ENCODE measurements at regions not wholly inside any gene's neighbourhood (a gene's known extent, or its start where the extent isn't known, plus 50 kb on each side); places are given as distances from the start of the nearest gene placed in this dataset.
A peak's percentile ranks its signal among the peaks of the same experiment; 100 is the strongest.
"Not testable (repeated sequence)": the region's sequence is repeated elsewhere in the genome, so short reads cannot be mapped to it uniquely, and the experiment has no call there.

- DNase-seq: no peak
- Histone ChIP-seq H3K4me3 (no peak overlapping the region), H3K27ac (no peak overlapping the region), H3K27me3 (no peaks in the 10 kb centered on the region), H3K36me3 (no peaks in the 10 kb centered on the region), H3K9me3 (replicated peaks) (no peaks in the 10 kb centered on the region), H3K4me1 (no peaks in the 10 kb centered on the region)
Observed at GRCh38 chr4:71081192-71081591, 87.7 kb downstream of the DCK start.

GRCh38 chr4:71093745-71094144 is 100.3 kb downstream of the DCK start:
- Histone ChIP-seq H3K27me3 (no peaks in the 10 kb centered on the region), H3K9me3 (replicated peaks) (0 out of 2 replicates have a peak, but pooled peaks cover 2% of the 10 kb centered on the region), H3K27ac (no peak overlapping the region), H3K36me3 (no peaks in the 10 kb centered on the region), H3K4me1 (no peaks in the 10 kb centered on the region), H3K4me3 (no peak overlapping the region)
- DNase-seq: no peak

- H3K9me3 ChIP-seq (replicated peaks): 0 out of 2 replicates have a peak, but pooled peaks cover 2% of the 10 kb centered on the region
- H3K27me3 ChIP-seq: no peaks in the 10 kb centered on the region
- no peak overlapping the region for H3K27ac ChIP-seq
- no peak for DNase-seq
- no peak overlapping the region for H3K4me3 ChIP-seq
- H3K4me1 ChIP-seq: no peaks in the 10 kb centered on the region
- no peaks in the 10 kb centered on the region for H3K36me3 ChIP-seq
Observed at GRCh38 chr4:71094201-71094600, 100.8 kb downstream of the DCK start.

GRCh38 chr4:71095141-71095540 is 101.7 kb downstream of the DCK start:
- no peaks in the 10 kb centered on the region for H3K27me3 ChIP-seq
- no peak overlapping the region for H3K27ac ChIP-seq
- H3K4me1 ChIP-seq: no peaks in the 10 kb centered on the region
- no peak for DNase-seq
- no peak overlapping the region for H3K4me3 ChIP-seq
- H3K36me3 ChIP-seq: no peaks in the 10 kb centered on the region
- H3K9me3 ChIP-seq (replicated peaks): 0 out of 2 replicates have a peak, but pooled peaks cover 2% of the 10 kb centered on the region

GRCh38 chr4:71095545-71095944 is 102.1 kb downstream of the DCK start:
- Histone ChIP-seq H3K27me3 (no peaks in the 10 kb centered on the region), H3K27ac (no peak overlapping the region), H3K9me3 (replicated peaks) (0 out of 2 replicates have a peak, but pooled peaks cover 2% of the 10 kb centered on the region), H3K4me1 (no peaks in the 10 kb centered on the region), H3K4me3 (no peak overlapping the region), H3K36me3 (no peaks in the 10 kb centered on the region)
- no peak for DNase-seq

- no peaks in the 10 kb centered on the region for H3K36me3 ChIP-seq
- DNase-seq: no peak
- H3K4me1 ChIP-seq: 0 out of 2 replicates have a peak, but pooled peaks cover 4% of the 10 kb centered on the region
- H3K27ac ChIP-seq: no peak overlapping the region
- no peak overlapping the region for H3K4me3 ChIP-seq
- no peaks in the 10 kb centered on the region for H3K27me3 ChIP-seq
- no peaks in the 10 kb centered on the region for H3K9me3 ChIP-seq (replicated peaks)
Observed at GRCh38 chr4:71107726-71108125, 114.3 kb downstream of the DCK start.

- no peaks in the 10 kb centered on the region for H3K9me3 ChIP-seq (replicated peaks)
- no peak overlapping the region for H3K4me3 ChIP-seq
- no peaks in the 10 kb centered on the region for H3K36me3 ChIP-seq
- H3K27me3 ChIP-seq: no peaks in the 10 kb centered on the region
- H3K27ac ChIP-seq: no peak overlapping the region
- no peak for DNase-seq
- 0 out of 2 replicates have a peak, but pooled peaks cover 4% of the 10 kb centered on the region for H3K4me1 ChIP-seq
Observed at GRCh38 chr4:71110499-71110898, 117.0 kb downstream of the DCK start.

- H3K4me1 ChIP-seq; H3K9me3 ChIP-seq (replicated peaks); H3K27me3 ChIP-seq; H3K27ac ChIP-seq; H3K36me3 ChIP-seq; H3K4me3 ChIP-seq: not testable (repeated sequence)
- DNase-seq: peak in 1 of 2 experiments; percentile 22
Observed at GRCh38 chr4:71111133-71111532, 117.7 kb downstream of the DCK start.

GRCh38 chr4:71113294-71113693 is 119.8 kb downstream of the DCK start:
- peak in 1 of 2 experiments; percentile 17 for DNase-seq
- no peak overlapping the region for H3K4me3 ChIP-seq
- H3K9me3 ChIP-seq (replicated peaks): no peaks in the 10 kb centered on the region
- no peak overlapping the region for H3K27ac ChIP-seq
- 0 out of 2 replicates have a peak, but pooled peaks cover 4% of the 10 kb centered on the region for H3K4me1 ChIP-seq
- no peaks in the 10 kb centered on the region for H3K36me3 ChIP-seq
- H3K27me3 ChIP-seq: no peaks in the 10 kb centered on the region

- Histone ChIP-seq H3K9me3 (replicated peaks) (no peaks in the 10 kb centered on the region), H3K4me3 (no peak overlapping the region), H3K36me3 (no peaks in the 10 kb centered on the region), H3K27me3 (no peaks in the 10 kb centered on the region), H3K4me1 (no peaks in the 10 kb centered on the region), H3K27ac (no peak overlapping the region)
- DNase-seq: no peak
Observed at GRCh38 chr4:71120831-71121524, 127.5 kb downstream of the DCK start.

- Histone ChIP-seq H3K9me3 (replicated peaks) (no peaks in the 10 kb centered on the region), H3K27ac (no peak overlapping the region), H3K27me3 (no peaks in the 10 kb centered on the region), H3K4me1 (no peaks in the 10 kb centered on the region), H3K4me3 (no peak overlapping the region), H3K36me3 (no peaks in the 10 kb centered on the region)
- DNase-seq: no peak
Observed at GRCh38 chr4:71123951-71124350, 130.5 kb downstream of the DCK start.

- Histone ChIP-seq H3K36me3 (no peaks in the 10 kb centered on the region), H3K4me1 (no peaks in the 10 kb centered on the region), H3K27me3 (no peaks in the 10 kb centered on the region), H3K4me3 (no peak overlapping the region), H3K9me3 (replicated peaks) (no peaks in the 10 kb centered on the region), H3K27ac (no peak overlapping the region)
- DNase-seq: no peak
Observed at GRCh38 chr4:71125137-71125536, 131.7 kb downstream of the DCK start.

- H3K36me3 ChIP-seq: no peaks in the 10 kb centered on the region
- no peaks in the 10 kb centered on the region for H3K4me1 ChIP-seq
- no peak overlapping the region for H3K27ac ChIP-seq
- H3K9me3 ChIP-seq (replicated peaks): no peaks in the 10 kb centered on the region
- no peak overlapping the region for H3K4me3 ChIP-seq
- DNase-seq: no peak
- H3K27me3 ChIP-seq: no peaks in the 10 kb centered on the region
Observed at GRCh38 chr4:71126719-71127118, 133.3 kb downstream of the DCK start.

- Histone ChIP-seq H3K4me1 (no peaks in the 10 kb centered on the region), H3K27me3 (no peaks in the 10 kb centered on the region), H3K4me3 (no peak overlapping the region), H3K9me3 (replicated peaks) (no peaks in the 10 kb centered on the region), H3K27ac (no peak overlapping the region), H3K36me3 (no peaks in the 10 kb centered on the region)
- no peak for DNase-seq
Observed at GRCh38 chr4:71130827-71131603, 137.6 kb downstream of the DCK start.

GRCh38 chr4:71132486-71132885 is 139.0 kb downstream of the DCK start:
- H3K9me3 ChIP-seq (replicated peaks): no peaks in the 10 kb centered on the region
- DNase-seq: no peak
- H3K27me3 ChIP-seq: no peaks in the 10 kb centered on the region
- no peaks in the 10 kb centered on the region for H3K4me1 ChIP-seq
- H3K27ac ChIP-seq: no peak overlapping the region
- H3K4me3 ChIP-seq: no peak overlapping the region
- no peaks in the 10 kb centered on the region for H3K36me3 ChIP-seq
